Effector CD8-positive, alpha-beta T cell (primary cell): ENCODE measurements at regions not wholly inside any gene's neighbourhood (a gene's known extent, or its start where the extent isn't known, plus 50 kb on each side); places are given as distances from the start of the nearest gene placed in this dataset.
"Not testable (repeated sequence)": the region's sequence is repeated elsewhere in the genome, so short reads cannot be mapped to it uniquely, and the experiment has no call there.

Experiments used
- DNase-seq: peaks from one replicate; lab custom pipeline; 2025; lab: John Stamatoyannopoulos, UW

DNA sequence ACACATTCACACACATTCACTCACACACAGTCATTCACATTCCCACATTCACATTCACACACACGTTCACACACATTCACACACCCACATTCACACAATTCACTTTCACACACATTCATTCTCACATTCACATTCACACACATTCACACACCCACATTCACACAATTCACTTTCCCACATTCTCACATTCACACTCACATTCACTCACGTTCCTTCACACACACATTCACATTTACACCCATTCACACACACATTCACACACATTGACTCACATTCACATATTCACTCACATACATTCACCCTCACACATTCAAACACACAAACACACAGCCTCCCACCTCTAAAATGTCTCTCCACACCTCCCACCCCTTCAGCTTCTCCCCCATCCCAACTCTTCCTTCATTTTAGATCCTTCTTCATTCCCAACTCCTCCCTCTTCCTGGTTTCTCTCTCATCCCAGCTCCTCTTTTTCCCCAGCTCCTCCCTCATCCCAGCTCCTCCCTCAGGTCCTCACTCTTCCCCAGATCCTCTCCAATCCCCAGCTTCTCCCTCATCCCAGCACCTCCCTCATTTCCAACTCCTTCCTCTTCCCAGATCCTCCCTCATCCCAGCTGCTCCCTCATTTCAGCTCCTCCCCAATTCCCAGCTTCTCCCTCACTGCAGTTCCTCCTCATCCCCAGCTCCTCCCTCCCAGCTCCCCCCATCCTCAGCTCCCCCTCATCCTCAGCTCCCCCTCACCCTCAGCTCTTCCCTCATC is 111.0 kb downstream of the FAM53A start:
- DNase-seq, result no peak

DNA sequence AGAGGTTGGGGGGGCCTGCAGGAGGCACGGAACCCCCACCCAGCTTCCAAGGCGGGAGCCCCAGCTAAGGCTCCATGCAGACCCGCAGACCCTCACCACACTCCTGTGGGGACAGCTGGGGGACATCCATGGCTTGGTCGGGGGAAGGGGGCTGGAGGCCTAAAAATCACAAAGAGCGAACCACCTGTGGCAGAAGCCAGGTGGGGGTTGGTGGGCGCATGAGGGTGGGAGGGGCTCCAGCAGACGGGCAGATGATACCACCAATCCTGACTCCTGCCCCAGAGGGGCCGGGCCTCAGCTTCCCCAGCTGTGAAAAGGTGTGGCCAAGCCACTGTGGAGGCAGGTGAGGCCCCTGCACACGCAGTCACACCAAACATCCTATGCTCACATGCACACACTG is 111.6 kb downstream of the FAM53A start:
- DNase-seq, result no peak

DNA sequence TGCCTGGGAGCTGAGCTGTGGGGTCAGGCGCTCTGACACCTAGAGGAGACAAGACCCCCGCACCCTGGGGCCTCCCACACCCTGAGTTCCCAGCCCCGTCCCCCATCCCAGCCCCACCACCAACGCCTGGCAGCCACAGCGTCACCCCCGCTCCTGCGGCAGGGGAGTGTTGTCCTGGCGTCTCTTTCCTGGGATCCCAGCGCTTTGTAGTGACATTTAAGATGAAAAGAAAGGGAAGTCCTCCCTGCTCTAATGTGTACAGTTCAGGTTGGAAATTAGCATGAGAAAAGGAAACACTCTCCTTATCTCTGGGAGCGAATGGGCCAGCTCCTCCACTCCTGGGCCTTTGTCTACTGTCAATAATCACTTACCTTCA is 112.1 kb downstream of the FAM53A start:
- no peak for DNase-seq

DNA sequence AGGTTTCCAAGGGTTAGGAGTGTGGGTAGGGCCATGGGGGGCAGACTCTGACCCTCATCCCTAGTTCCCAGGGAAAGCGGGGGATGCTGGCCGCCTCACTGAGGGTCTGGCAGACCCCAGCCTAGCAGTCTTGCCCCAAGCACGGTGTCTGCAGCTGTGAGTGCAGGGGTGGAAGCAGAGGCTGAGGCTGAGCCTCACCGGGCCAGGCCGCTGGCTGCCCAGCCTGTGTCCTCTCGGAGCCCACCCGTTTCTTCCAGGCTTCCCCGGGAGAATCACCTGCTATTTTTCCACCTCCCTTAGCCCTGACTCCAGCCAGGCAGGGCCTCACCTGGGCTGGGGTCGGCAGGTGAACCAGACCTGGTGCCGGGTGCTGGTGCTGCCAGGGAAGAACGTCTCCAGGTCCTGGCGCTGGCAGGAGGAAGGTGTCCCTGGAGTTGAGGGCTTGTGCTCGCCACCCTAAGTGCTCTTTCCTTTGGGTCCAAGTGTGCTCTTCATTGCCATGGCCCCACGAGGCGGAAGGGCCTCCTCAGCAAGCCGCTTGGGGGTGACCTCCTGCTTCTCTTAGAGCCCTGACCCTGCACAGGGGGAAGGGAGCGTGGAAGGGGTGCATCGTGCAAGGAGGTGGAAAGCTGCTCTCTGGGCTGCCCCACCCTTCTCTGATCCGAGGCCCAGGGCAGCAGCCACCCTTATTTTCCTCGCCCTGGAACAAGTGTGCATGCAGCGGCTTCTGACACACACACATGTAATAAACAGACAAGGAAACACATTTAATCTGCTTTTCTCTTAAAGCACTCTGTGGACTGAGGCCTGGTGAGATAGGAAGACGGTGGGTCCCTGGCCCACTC is 112.7 kb downstream of the FAM53A start:
- no peak for DNase-seq

DNA sequence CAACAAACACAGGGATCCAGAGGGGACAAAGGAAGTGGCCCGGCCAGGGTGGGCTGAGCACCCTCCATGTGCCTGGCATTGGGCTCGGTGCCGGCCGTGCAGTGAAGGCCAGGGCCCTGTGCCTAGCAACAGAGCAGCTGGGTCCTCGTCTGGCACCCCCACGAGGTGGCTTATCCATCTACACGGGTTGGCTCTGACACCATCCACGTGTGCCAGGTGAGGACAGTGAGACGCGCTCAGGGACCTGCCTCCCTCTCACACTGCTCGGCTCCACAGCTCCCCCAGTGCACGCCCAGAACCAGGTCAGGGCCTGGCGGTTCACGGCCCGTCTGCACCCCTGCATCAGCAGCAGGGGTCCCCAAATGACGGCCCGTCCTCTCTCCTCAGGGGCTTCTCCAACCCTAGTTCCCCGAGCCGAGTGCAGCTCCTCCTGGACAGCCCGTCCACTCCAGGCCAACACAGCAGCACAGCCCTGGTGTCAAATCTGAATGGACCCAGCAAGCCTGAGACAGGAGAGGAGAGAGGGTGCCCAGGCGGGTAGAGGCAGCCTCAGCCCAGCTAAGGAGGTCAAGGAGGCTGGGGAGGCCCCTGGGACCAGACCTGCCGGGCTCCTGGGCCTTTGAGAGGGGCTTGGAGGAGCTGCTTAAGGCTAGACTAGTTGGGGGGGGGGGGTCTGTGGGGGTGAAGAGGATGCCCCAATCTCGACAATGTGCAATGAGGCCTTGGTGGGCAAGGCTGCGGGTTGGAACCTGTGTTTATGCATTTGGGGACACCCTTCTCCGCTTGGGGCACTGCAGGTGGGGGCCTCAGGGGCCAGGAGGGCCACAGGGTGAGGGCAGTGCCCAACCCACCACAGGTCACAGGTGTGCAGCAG is 113.6 kb downstream of the FAM53A start:
- no peak for DNase-seq

DNA sequence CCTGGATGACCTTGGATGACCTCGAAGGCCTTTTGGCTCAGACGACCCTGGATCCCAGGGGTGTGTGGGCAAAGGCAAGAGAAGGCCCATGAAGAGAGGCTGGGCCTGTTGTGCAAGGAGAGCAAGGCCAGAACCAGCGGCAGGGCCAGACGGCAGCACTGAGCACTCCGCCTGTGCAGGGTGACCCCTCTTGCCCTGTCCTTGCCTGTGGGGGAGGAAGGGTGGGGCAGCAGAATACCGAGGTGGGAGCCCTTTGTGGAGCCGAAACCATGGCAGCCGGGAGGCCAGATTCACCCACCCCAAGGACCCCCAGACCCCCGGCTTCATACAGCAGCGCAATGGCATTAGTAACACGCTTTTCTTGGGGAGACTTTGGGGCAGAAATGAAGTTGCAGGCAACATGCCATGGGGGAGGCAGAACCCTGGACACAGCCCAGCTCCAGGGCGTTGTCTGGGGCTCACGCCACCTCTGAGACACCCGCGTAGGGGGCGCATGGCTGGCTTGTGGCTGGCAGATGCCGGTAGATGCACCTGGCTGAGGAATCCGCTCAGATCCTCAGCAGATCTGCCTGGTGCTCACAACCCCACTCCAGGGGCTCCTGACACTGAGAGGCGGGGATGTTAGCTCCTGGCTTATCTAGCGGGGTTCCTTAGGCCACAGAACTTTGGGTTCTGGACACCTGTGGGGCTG is 114.5 kb downstream of the FAM53A start:
- no peak for DNase-seq

DNA sequence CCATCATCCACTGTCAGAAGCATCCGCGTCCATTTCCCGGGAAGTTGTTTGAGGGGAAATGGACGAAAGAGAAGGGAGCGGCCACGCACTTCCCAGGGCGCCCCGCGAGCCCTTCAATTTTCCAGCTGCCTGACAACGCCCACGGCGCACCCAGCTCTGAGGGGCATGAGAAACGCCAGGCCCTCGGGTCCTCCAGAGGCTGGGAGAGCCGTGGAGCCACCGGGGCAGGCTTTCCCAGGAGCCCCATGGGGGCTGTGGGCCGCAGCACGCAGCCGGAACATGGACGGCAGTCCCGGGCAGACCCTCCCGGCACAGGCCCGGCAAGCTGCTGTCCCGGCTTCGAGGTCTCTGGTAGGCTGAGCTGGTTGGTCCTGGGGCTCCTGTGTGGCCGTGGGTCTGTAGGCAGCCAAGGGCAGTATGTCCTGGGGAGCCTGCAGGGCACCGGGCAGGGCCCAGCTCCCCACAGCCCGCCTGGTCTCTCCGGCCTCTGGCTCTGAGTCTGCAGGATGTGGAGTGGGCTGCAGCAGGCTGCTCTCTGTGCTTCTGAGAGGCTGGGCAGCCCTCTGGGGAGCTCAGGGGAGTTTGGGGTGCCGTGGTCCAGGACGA is 115.2 kb downstream of the FAM53A start:
- no peak for DNase-seq

DNA sequence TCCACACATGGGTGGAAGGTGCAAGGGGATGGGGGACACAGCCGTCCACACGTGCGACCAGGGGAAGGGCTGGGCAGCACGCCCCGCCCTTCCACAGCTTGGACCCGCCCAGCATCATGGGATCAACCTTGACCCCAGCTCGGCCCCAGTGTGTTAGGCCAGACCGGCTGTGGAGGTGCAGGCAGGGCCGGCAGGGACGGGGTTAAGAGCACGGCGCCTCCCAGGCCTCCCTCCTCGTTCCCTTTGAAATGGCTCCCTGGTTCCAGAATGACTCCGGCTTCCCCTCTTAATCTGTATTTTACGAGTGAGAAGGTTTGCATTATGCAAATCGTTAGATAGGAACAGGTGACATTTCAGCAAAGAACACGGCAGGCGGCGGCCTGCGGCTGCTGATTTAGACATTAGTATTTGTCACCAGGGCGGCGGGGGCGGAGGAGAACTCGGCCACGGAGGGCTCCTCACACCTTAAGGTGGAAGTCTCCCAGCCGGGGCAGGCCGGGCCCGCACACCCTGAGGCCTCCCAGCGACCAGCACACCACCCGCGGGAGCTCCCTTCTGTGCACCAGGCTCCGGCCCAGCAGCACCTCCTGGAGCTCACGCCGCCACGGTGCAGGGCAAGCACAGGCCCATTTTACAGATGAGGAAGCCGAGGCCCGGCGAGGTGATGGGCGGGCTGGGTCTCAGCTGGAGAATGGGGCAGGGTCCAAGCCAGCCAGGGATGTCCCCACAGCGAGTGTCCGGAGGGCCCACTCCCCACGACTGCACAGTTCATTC is 116.1 kb downstream of the FAM53A start:
- no peak for DNase-seq

DNA sequence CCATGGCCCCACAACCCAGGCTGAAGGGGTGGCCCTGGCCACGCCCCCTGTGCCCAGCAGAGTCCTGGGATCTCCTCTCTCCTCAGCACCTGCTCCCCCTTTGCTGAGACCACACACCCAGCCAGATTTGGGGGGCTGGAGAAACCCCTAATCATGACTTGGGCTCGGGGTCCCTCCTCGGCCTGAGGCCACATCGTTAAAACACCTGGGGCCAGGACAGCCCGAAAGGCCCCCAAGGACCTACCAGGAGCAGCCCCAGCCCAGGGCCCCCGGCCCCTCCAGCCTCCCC is 116.7 kb downstream of the FAM53A start:
- no peak for DNase-seq

DNA sequence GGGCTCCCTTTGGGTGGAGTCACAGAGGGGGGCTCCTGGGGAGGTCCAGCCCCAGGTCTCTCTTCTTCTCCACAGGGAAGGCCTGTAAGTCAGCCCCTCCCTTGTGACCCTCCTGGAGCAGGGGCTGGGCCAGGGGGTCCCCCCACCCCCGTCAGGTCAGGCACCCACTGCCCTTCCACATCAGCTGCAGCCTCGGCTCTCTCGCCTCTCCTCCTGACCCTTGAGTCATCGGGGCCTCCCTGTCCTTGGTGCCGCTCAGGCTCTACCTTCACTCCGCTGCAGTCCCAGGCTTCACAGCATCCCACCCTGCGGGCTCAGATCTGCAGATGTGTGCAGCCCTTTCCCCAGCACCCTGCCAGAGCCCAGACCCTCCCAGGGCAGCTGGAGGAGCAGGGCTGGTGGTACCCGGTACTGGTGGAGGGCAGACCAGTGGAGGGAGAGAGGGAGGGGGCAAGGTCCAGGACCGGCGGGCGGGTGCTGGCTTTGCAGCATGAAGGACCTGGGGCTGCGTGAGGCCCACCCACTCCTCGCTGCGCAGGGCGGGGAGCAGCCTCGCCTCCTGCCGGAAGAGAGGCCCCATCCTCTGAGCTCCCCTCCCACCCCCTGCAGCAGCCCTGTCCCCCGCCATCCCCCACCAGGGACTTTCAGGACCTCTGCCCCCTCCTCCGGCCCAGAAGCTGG is 117.1 kb downstream of the FAM53A start:
- no peak for DNase-seq

DNA sequence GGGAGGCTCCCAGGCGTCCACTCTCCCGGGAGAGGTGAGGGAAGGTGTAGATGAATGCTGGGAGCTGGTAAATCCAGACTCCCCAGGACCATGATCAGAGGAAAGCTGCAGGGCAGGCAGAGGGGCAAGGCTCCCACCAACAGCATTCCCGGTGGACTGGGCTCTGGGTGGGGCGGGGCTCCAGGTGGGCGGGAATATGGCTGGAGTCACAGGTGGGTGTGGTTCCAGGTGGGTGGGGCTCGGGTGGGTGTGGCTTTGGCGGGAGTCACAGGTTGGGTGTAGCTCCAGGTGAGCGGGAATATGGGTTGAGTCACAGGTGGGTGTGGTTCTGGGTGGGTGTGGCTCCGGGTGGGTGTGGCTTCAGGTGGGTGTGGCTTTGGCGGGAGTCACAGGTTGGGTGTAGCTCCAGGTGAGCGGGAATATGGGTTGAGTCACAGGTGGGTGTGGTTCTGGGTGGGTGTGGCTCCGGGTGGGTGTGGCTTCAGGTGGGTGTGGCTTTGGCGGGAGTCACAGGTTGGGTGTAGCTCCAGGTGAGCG is 117.7 kb downstream of the FAM53A start:
- not testable (repeated sequence) for DNase-seq

DNA sequence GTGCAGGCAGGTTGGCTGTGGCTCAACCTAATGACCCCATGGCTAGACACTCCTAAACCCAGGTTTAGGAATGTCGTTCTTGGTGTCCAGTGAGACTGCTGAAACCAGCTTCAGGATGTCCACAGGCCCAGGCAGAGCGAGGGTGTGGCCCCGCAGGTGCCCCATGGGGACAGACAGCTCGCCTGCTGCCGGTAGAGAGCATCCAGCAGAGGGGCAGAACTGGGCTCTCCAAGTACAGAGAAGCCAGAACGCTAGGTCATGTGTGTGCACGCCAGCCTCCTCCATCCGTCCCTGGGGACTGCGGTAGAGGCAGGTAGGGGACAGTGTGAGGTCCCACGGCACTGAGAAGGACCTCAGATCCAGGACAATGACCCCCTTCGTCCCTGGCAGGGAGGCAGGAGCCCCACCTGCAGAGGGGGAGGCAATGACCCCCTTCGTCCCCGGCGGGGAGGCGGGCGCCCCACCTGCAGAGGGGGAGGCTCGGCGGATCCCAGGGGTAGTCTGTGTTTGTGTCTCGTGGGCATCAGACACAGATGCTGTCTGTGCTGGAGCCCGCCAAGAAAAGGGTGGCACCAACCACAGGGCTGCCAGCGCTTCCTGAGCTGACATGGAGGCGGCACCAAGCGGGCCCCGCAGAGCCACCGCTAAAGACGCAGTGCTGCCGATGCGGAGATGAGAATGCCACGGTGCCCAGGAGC is 118.4 kb downstream of the FAM53A start:
- DNase-seq, result no peak

DNA sequence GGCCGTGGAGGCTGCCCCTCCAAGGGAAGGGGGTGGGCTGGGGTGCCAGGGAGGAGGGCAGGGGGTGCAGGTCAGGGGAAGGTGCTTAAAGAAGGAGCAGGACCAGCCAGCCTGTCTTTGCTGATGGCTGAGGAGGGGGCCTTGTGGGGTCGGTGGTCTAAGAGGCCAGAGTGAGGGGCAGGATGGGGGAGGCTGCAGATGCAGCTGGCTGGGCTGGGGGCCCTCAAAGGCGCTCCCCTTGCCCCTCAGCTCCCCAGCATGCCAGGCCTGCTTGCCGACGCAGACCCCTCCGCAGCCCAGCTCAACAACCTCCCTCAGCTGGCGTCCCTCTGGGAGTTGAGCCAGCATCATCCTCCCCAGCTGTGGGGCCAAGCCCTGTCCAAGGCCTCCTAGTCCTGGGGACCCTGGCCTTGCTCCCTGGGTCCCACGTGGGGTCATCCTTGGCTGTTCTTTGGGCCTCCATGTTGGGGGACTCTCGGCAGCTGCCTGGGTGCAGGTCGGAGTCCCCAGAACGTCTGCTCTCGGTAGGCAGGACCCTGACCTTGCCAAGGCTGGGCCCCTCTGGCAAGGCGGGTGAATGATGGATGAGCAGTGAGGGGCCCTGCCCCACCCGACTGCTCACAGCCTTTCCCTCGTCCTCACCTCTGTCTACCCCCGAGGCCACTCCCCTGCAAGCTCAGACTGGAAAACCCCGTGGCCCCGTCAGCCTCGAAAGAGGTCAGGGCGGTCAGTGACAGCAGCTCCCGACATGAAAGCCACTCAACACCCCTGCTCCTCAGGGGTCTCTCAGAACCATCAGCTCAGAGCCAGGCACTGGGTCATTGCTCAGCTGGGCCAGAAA is 119.4 kb downstream of the FAM53A start:
- no peak for DNase-seq

DNA sequence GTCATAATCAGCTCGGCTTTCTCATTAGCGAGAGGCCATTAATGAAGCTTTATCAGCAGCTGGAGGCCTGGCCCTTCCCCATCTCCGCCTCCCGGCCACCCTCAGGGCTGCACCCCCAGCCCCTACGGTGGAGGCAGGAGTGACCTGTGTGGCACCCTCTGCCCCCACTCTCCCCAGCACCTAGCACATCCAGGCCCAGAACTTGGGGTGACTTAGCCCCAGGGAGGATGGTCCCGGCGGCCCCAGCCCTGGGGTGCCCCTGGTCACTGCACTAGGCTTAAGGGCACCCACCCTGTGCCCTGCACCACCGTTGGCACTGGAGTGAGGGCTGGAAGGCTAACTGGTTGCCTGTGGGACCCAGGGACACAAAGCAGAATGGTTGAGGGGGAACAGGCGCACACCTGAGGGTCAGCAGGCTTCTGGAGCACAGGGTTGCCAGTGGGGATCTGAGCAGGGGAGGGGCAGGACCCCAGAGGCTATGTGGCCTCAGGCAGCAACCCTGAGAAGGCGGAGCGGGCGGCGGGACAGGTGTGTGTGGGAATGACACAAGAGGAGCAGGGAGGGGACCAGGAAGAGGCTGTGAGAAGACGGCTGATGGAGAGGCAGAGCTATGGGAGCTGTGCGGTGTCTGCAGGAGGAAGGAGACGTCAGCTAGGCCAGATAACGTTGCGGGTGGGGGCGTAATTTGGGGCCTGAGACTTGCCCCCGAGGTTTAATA is 120.2 kb downstream of the FAM53A start:
- no peak for DNase-seq

DNA sequence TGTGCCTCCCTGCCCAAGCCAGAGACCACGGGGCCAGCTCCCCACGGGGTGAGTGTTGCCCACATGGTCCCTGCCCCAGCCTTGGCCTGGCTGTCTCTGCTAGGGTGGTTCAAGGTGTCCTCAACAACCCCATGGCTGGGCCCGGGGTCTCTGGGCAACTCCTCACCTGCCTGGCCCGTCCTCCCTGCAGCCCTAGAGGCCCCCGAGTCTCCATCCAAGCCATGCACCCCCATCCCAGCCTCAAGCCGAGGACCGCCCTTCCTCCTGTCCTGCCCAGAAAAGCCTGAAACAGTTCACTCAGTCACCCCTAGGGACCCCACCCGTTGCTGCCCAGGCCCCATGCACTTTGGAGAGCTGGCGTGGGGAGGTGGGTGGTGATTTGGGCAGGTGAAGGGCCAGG is 120.9 kb downstream of the FAM53A start:
- no peak for DNase-seq

DNA sequence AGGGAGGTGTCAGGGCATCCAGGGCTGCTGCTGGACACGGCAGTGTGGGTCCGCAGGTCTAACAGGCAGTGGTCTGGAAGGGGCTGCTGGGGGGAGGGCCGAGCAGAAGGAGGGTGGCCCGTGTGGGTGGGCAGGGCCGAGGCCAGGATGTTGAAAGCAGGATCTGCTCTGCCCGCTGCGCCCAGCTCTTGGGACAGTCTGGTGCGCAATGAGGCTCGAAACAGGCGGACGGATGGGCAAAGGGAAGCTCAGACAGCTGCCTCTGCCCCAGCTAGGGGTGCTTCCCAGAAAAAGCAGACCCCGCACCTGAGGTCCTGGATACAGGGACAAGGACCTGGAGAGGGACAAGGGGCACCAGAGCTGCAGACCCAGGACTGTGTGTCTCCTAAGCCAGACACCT is 121.3 kb downstream of the FAM53A start:
- DNase-seq, result no peak

DNA sequence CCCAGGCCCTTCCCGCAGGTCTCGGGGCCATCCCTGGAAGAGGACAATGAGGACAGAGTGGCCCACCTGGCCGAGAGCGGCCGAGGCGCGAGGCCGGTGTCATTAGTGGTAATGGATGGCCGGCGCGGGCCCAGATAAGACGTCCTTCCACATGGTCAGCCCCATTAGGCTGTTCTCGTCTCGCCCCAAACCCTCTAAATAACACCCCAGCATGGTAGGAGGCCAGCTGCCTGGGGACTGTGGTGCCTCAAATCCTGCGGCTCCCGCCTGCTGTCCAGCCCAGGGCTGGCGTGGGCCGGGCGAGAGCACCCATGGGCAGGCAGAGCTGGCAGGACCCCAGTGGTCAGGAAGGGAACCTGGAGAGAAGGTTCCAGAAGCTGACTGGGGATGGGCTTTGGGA is 121.7 kb downstream of the FAM53A start:
- DNase-seq, result no peak
